ENCODE measurements at regions not wholly inside any gene's neighbourhood (a gene's known extent, or its start where the extent isn't known, plus 50 kb on each side); places are given as distances from the start of the nearest gene placed in this dataset.

GRCh38 chr11:86134580-86135318, 65.9 kb upstream of the PICALM start:
- ChIA-PET POLR2A (interaction anchor here (1.4 kb wide), 1 partner anchor 18 kb away, joined by 3 read pairs; no protein-coding TSS in a partner anchor), CTCF (interaction anchor here (1.9 kb wide), 1 partner anchor 28 kb away, joined by 4 read pairs; no protein-coding TSS in a partner anchor)
- Mint-ChIP-seq H3K27me3 (no peaks in the 10 kb centered on the region), H3K4me3 (no peak overlapping the region), H3K9me3 (no peaks in the 10 kb centered on the region), H3K4me1 (ENCODE audit: low read depth) (peaks cover 12% of the 10 kb centered on the region), H3K27ac (no peak overlapping the region), H3K36me3 (ENCODE audit: low read depth) (no peaks in the 10 kb centered on the region)
- DNase-seq (no peak), ATAC-seq (no peak)
- intact Hi-C loops (cut with micrococcal nuclease): loop anchor here (5.0 kb wide), 1 partner anchor 43 kb away; no protein-coding TSS in a partner anchor
- TF ChIP-seq CTCF (IDR thresholded peaks at IDR 0.05): no peak

GRCh38 chr11:86132667-86133249, 63.9 kb upstream of the PICALM start:
- ATAC-seq (no peak), DNase-seq (no peak)
- ChIA-PET POLR2A (interaction anchor here (0.7 to 1.4 kb wide), 3 partner anchors 14 to 132 kb away, joined by 3 read pairs; no protein-coding TSS in a partner anchor), CTCF (interaction anchor here (0.6 to 1.9 kb wide), 5 partner anchors 16 to 1074 kb away, joined by 3 to 4 read pairs (median 3); no protein-coding TSS in a partner anchor)
- Mint-ChIP-seq H3K9me3 (no peaks in the 10 kb centered on the region), H3K27me3 (no peaks in the 10 kb centered on the region), H3K36me3 (ENCODE audit: low read depth) (no peaks in the 10 kb centered on the region), H3K4me1 (ENCODE audit: low read depth) (no peaks in the 10 kb centered on the region), H3K27ac (no peak overlapping the region), H3K4me3 (no peak overlapping the region)
- intact Hi-C loops (cut with micrococcal nuclease): no loop called here
- TF ChIP-seq CTCF (IDR thresholded peaks at IDR 0.05): no peak

- H3K27ac Mint-ChIP-seq: no peak overlapping the region
- H3K9me3 Mint-ChIP-seq: no peaks in the 10 kb centered on the region
- peaks cover 1% of the 10 kb centered on the region for H3K4me1 Mint-ChIP-seq (ENCODE audit: low read depth)
- H3K36me3 Mint-ChIP-seq (ENCODE audit: low read depth): no peaks in the 10 kb centered on the region
- DNase-seq: no peak
- no peak overlapping the region for H3K4me3 Mint-ChIP-seq
- POLR2A ChIA-PET: no interaction called here
- TF ChIP-seq CTCF (IDR thresholded peaks at IDR 0.05): no peak
- CTCF ChIA-PET: no interaction called here
- intact Hi-C loops (cut with micrococcal nuclease): no loop called here
- ATAC-seq: no peak
- no peaks in the 10 kb centered on the region for H3K27me3 Mint-ChIP-seq
These were observed 61.1 kb upstream of the PICALM start for GRCh38 chr11:86129740-86130540.

- H3K36me3 Mint-ChIP-seq (ENCODE audit: low read depth): no peaks in the 10 kb centered on the region
- ATAC-seq (no peak), DNase-seq (no peak)
- H3K4me3 Mint-ChIP-seq: no peak overlapping the region
- TF ChIP-seq CTCF (IDR thresholded peaks at IDR 0.05): no peak
- no peaks in the 10 kb centered on the region for H3K27me3 Mint-ChIP-seq
- intact Hi-C loops (cut with micrococcal nuclease): no loop called here
- CTCF ChIA-PET: interaction anchor here (1.3 kb wide), 1 partner anchor 8 kb away, joined by 3 read pairs; no protein-coding TSS in a partner anchor
- POLR2A ChIA-PET: no interaction called here
- H3K9me3 Mint-ChIP-seq: no peaks in the 10 kb centered on the region
- H3K27ac Mint-ChIP-seq: no peak overlapping the region
- peaks cover 11% of the 10 kb centered on the region for H3K4me1 Mint-ChIP-seq (ENCODE audit: low read depth)
These were observed 60.0 kb upstream of the PICALM start for GRCh38 chr11:86128914-86129313.
